GM10266 (cell line): ENCODE measurements at regions not wholly inside any gene's neighbourhood (a gene's known extent, or its start where the extent isn't known, plus 50 kb on each side); places are given as distances from the start of the nearest gene placed in this dataset.

Source experiments
- DNase-seq: peaks from one replicate; pipeline ENCODE4 v3.0.0; 2012; ENCODE audit errors: extremely low spot score
- TF ChIP-seq, protein P1 (sequence below): IDR thresholded peaks from 2 replicates; pipeline ENCODE4 v1.5.1; 2012; ENCODE audit warnings: mild to moderate bottlenecking, low read depth; ENCODE audit not compliant: control insufficient read depth, insufficient read depth; ENCODE audit errors: missing control alignments

DNA sequence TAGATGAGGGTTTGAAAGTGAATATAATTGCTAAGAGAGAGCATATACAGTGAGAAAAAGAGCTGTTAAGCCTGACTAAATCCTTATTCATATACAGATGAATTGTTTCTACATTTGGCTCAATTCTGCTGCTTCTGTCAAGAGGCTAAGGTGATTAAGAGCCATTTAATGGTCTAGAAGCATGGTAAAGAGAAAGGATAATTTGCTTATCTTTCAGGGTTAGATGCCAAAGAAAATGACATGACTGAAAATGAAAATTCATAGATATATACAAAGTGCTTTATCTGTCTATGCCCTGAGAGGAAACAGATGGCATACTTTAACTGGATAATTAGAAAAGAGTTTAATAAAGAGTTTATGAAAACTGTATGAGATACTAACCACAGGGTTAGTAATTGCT lies 834.9 kb downstream of the SLC6A15 start:
- DNase-seq, result no peak
- TF ChIP-seq, protein P1, sequence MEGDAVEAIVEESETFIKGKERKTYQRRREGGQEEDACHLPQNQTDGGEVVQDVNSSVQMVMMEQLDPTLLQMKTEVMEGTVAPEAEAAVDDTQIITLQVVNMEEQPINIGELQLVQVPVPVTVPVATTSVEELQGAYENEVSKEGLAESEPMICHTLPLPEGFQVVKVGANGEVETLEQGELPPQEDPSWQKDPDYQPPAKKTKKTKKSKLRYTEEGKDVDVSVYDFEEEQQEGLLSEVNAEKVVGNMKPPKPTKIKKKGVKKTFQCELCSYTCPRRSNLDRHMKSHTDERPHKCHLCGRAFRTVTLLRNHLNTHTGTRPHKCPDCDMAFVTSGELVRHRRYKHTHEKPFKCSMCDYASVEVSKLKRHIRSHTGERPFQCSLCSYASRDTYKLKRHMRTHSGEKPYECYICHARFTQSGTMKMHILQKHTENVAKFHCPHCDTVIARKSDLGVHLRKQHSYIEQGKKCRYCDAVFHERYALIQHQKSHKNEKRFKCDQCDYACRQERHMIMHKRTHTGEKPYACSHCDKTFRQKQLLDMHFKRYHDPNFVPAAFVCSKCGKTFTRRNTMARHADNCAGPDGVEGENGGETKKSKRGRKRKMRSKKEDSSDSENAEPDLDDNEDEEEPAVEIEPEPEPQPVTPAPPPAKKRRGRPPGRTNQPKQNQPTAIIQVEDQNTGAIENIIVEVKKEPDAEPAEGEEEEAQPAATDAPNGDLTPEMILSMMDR, result no peak

DNA sequence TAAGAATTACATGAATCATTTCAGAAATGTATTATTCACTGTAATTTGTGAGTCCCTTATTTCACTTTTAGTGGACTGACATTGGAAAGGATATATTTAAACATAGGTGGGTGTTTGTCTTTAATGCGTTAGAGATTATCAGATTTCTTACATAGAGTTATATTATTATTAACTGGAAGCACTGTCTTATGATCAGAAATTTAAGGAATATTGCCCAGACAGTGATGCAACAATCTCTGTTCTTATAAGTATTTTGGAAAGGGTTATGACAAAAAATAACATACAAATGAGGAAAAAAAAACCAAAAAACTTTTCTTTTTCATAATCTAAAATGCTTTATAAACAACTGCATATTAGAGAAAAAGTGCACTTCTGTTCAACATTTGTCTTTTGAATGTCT lies 836.6 kb downstream of the SLC6A15 start:
- no peak for DNase-seq
- TF ChIP-seq, protein P1, result no peak

DNA sequence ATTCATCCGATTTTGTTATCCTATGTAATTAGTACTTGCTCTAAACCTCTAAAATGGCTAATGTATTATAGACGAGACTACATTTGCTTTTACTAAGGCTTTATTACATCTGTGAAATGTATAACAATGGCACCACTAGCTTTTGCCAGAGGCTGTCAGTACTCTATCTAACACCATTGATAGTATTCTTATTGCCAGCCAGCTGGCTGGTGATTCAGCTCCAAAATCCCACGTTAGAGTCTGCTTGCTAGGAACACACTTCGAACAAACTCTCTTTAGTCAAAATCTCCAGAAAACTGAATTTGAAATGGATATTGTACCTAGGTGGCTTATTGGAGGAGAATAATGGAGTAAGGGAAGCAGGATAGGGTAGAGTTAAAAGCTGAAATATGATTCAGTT lies 839.2 kb downstream of the SLC6A15 start:
- TF ChIP-seq, protein P1, result no peak
- DNase-seq, result no peak

DNA sequence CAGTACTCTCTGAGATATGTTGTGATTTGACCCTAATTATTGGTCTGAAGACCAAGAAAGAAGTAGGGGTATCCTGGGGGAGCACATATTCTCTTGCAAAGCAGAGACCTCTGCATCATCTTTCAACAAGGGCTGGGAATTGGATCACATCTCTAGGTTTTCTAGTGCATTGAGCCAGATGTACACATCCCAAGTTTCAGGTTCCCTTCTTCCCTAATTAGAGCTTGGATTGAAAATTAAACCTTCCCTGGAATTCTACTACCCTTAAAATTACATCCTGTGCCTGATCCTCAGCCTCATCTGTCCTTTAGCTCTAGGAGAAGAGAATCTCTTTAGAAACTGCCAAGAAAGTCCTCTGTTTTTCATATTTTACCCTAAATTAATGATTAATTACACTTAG lies 839.6 kb downstream of the SLC6A15 start:
- no peak for DNase-seq
- TF ChIP-seq, protein P1, result no peak

DNA sequence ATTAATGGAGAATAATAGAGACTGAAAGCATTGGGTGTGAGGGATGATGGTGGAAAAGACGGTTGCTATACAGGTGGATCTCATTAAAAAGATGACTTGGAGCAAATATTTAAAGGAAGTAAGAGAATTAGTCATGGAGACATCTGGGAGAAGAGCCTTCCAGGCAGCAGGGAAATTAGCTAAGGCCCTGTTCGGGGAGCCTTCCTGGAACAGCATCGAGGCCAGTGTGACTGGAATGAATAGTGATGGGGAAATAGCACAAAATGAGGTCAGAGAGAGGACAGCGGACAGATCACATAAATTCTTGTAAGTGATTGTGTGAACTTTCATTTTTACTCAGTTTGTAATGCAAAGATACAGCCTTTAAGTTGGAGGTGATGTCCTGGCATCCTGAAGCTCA lies 842.3 kb downstream of the SLC6A15 start:
- TF ChIP-seq, protein P1, result no peak
- DNase-seq, result no peak

DNA sequence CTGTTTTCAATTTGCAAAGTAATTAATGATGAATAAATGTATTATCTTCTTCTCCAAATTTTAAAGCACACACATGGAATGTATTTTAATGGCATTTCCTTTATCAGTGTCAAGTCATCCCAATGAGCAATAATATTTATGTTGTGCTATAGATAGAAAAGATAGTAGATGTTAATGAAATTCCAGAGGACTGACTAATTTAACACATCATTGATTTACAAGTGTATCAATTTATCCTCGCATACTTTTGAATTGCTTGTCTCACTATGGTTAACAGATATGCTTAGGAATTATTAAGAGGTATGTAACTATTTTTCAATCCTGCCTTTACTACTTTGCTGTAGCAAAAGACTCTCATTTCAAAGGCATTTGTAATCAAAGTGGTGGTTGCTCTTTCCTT lies 842.9 kb downstream of the SLC6A15 start:
- TF ChIP-seq, protein P1, result no peak

DNA sequence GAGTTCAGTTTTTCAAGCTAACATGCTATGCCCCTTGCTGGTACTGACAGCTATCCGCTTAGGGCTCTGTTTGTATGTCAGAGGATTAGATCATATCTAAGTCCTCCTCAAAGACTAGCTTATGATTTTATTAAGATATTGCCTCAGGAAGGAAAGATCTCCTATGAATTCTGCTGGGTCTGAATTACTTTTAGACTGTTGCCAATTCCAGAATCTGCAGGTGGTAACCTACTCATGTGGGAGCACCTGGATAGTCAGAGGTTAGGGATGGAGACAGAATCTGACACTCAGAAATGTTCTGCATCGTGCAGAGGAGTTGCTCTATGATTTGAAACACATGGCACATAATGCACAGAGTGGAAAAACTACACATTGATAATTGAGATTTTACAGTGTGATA lies 843.4 kb downstream of the SLC6A15 start:
- DNase-seq, result no peak

More for the DNA sequence above, 842.9 kb downstream of the SLC6A15 start:
- DNase-seq, result no peak

More for the DNA sequence above, 843.4 kb downstream of the SLC6A15 start:
- TF ChIP-seq, protein P1, result no peak
